Psoas muscle (tissue), 7 donors: ENCODE measurements at regions not wholly inside any gene's neighbourhood (a gene's known extent, or its start where the extent isn't known, plus 50 kb on each side); places are given as distances from the start of the nearest gene placed in this dataset.

Source experiments
- ATAC-seq, 4 donors: fragments of 200-7000 bp; cut with Tn5 transposase; one replicate each; pipeline ENCODE4 v1.9.1; 2020; ENCODE audit warnings: moderate library complexity in 3 of 4, mild to moderate bottlenecking in 2 of 4
- DNase-seq, 2 donors: peaks; one replicate each; pipeline ENCODE4 v3.0.0-alpha.2; 2020
- H3K27ac ChIP-seq: fragments of 200-600 bp; one replicate; pipeline ENCODE4 v1.8.0; 2022
- H3K27me3 ChIP-seq, 3 donors: fragments of 200-600 bp in 1 of 3; one replicate each; pipeline versions ENCODE4 v1.6.1 to v1.8.0; 2013 to 2022; ENCODE audit warnings: low read length in 2 of 3, mild to moderate bottlenecking in 2 of 3, moderate library complexity in 1 of 3; ENCODE audit not compliant: insufficient read depth in 3 of 3
- H3K36me3 ChIP-seq, 2 donors: fragments of 200-600 bp in 1 of 2; one replicate each; pipeline versions ENCODE4 v1.6.1 to v1.8.0; 2013 to 2022; ENCODE audit warnings: low read depth in 1 of 2, mild to moderate bottlenecking in 1 of 2, moderate library complexity in 1 of 2; ENCODE audit not compliant: insufficient read depth in 1 of 2
- H3K4me1 ChIP-seq: fragments of 200-600 bp; one replicate; pipeline ENCODE4 v1.8.0; 2022
- H3K4me3 ChIP-seq: fragments of 200-600 bp; one replicate; pipeline ENCODE4 v1.8.0; 2022; ENCODE audit warnings: mild to moderate bottlenecking
- H3K9me3 ChIP-seq: fragments of 200-600 bp; one replicate; pipeline ENCODE4 v1.8.0; 2022
- CTCF ChIP-seq: fragments of 200-600 bp; IDR thresholded peaks from one replicate; pipeline ENCODE4 v1.8.0; 2022; ENCODE audit warnings: antibody characterized with exemption
- WGBS, 3 donors: extraction: QIAGEN DNeasy Blood & Tissue Kit; methylation state at CpG; one replicate each; pipeline versions ENCODE4 v1.1.6 to v1.1.7; 2013; 5-methylcytosine and 5-hydroxymethylcytosine counted together
- intact Hi-C, 2 donors: fragments of 100-400 bp; cut with DNase I; formaldehyde crosslinking; loops; one replicate each; pipeline versions ENCODE4 v1.11.0 to v1.14.2; 2022
- donor health status: healthy with polysubstance abuse.
- donor health status: DM: no; HTN: no; CAD: no; lungs with moderate emphysema.
- donor health status: Bipolar disorder and iron deficiency.
- donor health status: healthy.
- donor health status: DM: yes; HTN: yes; CAD: no.
- donor health status: DM: no; HTN: no; CAD: no.
- donor health status: DM: yes; HTN: yes; CAD: no.

GRCh38 chr15:70526974-70527325 lies 236.4 kb downstream of the UACA start:
- H3K4me1 ChIP-seq, result no peaks in the 10 kb centered on the region
- intact Hi-C loops, result no loop called here

GRCh38 chr15:70526221-70526973 lies 237.0 kb downstream of the UACA start:
- ATAC-seq, result no peak
- no peak for TF ChIP-seq CTCF
- WGBS, 3 donors, result 51 to 60% (median 56%) methylated on average over 12 of the region's 12 CpGs
- no peak overlapping the region for H3K27ac ChIP-seq
- no peaks in the 10 kb centered on the region for H3K4me1 ChIP-seq
- H3K4me3 ChIP-seq, result no peak overlapping the region
- H3K27me3 ChIP-seq, result no peaks in the 10 kb centered on the region
- intact Hi-C loops, result no loop called here
- H3K9me3 ChIP-seq, result no peaks in the 10 kb centered on the region
- DNase-seq, result peak in 1 of 2 donors; percentile 35
- no peaks in the 10 kb centered on the region for H3K36me3 ChIP-seq

More at GRCh38 chr15:70526974-70527325, 236.4 kb downstream of the UACA start:
- no peaks in the 10 kb centered on the region for H3K27me3 ChIP-seq
- no peaks in the 10 kb centered on the region for H3K9me3 ChIP-seq
- no peak for TF ChIP-seq CTCF
- ATAC-seq (no peak), DNase-seq (no peak)
- H3K4me3 ChIP-seq, result no peak overlapping the region
- WGBS, 3 donors, result 65 to 68% (median 68%) methylated on average over 6 of the region's 6 CpGs
- no peaks in the 10 kb centered on the region for H3K36me3 ChIP-seq
- H3K27ac ChIP-seq, result no peak overlapping the region

GRCh38 chr15:70525551-70525950 lies 237.8 kb downstream of the UACA start:
- DNase-seq, result no peak
- H3K27me3 ChIP-seq, result no peaks in the 10 kb centered on the region
- intact Hi-C loops, result no loop called here
- WGBS, 3 donors, result 85 to 96% (median 95%) methylated on average over 1 of the region's 1 CpG
- H3K9me3 ChIP-seq, result no peaks in the 10 kb centered on the region
- no peak overlapping the region for H3K4me3 ChIP-seq
- no peaks in the 10 kb centered on the region for H3K4me1 ChIP-seq
- no peaks in the 10 kb centered on the region for H3K36me3 ChIP-seq
- H3K27ac ChIP-seq, result no peak overlapping the region
- TF ChIP-seq CTCF, result no peak
- ATAC-seq, result no peak

- WGBS, 3 donors, result 85 to 89% (median 86%) methylated on average over 6 of the region's 6 CpGs
- intact Hi-C loops, result no loop called here
- ATAC-seq (no peak), DNase-seq (no peak)
- Histone ChIP-seq H3K27ac (no peak overlapping the region), H3K4me3 (no peak overlapping the region), H3K4me1 (no peaks in the 10 kb centered on the region), H3K9me3 (no peaks in the 10 kb centered on the region), H3K27me3 (no peaks in the 10 kb centered on the region), H3K36me3 (no peaks in the 10 kb centered on the region)
- TF ChIP-seq CTCF, result no peak
These were observed 238.9 kb downstream of the UACA start for GRCh38 chr15:70524470-70524869.

- H3K27me3 ChIP-seq, result no peaks in the 10 kb centered on the region
- no peaks in the 10 kb centered on the region for H3K4me1 ChIP-seq
- DNase-seq (no peak), ATAC-seq (no peak)
- TF ChIP-seq CTCF, result no peak
- no peak overlapping the region for H3K27ac ChIP-seq
- no peaks in the 10 kb centered on the region for H3K9me3 ChIP-seq
- no peaks in the 10 kb centered on the region for H3K36me3 ChIP-seq
- WGBS, 3 donors, result 84 to 86% (median 86%) methylated on average over 7 of the region's 7 CpGs
- intact Hi-C loops, result no loop called here
- no peak overlapping the region for H3K4me3 ChIP-seq
These were observed 239.7 kb downstream of the UACA start for GRCh38 chr15:70523616-70524015.
